Astrocyte (in vitro differentiated cells and primary cell): ENCODE measurements at regions not wholly inside any gene's neighbourhood (a gene's known extent, or its start where the extent isn't known, plus 50 kb on each side); places are given as distances from the start of the nearest gene placed in this dataset.

Experiments used
- CTCF ChIP-seq: IDR thresholded peaks from 2 replicates; pipeline ENCODE4 v1.5.1; 2011; ENCODE audit warnings: low read depth, mild to moderate bottlenecking, inconsistent platforms, low read length, moderate library complexity; ENCODE audit not compliant: insufficient read depth
- EZH2 ChIP-seq: IDR thresholded peaks from 2 replicates; pipeline ENCODE4 v1.6.1; 2012; ENCODE audit warnings: mild to moderate bottlenecking, low read length, inconsistent platforms; ENCODE audit not compliant: insufficient read depth

GRCh38 chr14:39580696-39581095, 148.5 kb upstream of the FBXO33 start:
- TF ChIP-seq CTCF (no peak), EZH2 (no peak)
